ENCODE measurements at regions not wholly inside any gene's neighbourhood (a gene's known extent, or its start where the extent isn't known, plus 50 kb on each side); places are given as distances from the start of the nearest gene placed in this dataset.

DNA sequence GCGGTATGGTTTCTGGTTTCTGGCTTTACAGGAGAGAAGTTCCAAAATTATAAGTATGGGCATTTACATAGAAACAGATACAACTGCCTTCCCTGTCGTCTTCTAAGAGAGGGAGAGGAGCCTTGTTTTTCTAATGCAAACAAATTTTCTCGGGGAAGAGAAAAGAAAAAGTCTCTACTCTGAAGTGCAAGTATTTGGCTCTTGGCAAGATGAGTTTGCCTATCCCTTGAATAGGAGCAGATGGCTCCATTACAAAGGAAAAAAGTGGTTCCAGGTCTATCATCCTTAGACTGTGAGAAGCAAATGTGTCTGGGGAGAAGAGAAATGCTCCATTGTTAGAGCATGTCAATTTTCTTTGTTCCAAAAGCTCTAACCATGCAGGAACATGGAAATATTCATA, 455.6 kb downstream of the BUD13 start:
- no peak overlapping the region for H3K4me3 Mint-ChIP-seq (ENCODE audit: low read depth)
- no peak for DNase-seq (ENCODE audit: low spot score, unreplicated experiment)
- H3K27ac Mint-ChIP-seq: no peak overlapping the region
- H3K4me1 Mint-ChIP-seq (ENCODE audit: low read depth): no peaks in the 10 kb centered on the region
- no peaks in the 10 kb centered on the region for H3K36me3 Mint-ChIP-seq (ENCODE audit: insufficient read depth)
- H3K9me3 Mint-ChIP-seq (ENCODE audit: low read depth): peaks cover 6% of the 10 kb centered on the region
- peaks cover 17% of the 10 kb centered on the region for H3K27me3 Mint-ChIP-seq
- TF ChIP-seq, protein P1, sequence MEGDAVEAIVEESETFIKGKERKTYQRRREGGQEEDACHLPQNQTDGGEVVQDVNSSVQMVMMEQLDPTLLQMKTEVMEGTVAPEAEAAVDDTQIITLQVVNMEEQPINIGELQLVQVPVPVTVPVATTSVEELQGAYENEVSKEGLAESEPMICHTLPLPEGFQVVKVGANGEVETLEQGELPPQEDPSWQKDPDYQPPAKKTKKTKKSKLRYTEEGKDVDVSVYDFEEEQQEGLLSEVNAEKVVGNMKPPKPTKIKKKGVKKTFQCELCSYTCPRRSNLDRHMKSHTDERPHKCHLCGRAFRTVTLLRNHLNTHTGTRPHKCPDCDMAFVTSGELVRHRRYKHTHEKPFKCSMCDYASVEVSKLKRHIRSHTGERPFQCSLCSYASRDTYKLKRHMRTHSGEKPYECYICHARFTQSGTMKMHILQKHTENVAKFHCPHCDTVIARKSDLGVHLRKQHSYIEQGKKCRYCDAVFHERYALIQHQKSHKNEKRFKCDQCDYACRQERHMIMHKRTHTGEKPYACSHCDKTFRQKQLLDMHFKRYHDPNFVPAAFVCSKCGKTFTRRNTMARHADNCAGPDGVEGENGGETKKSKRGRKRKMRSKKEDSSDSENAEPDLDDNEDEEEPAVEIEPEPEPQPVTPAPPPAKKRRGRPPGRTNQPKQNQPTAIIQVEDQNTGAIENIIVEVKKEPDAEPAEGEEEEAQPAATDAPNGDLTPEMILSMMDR (IDR thresholded peaks at IDR 0.05; ENCODE audit: unreplicated experiment): no peak

DNA sequence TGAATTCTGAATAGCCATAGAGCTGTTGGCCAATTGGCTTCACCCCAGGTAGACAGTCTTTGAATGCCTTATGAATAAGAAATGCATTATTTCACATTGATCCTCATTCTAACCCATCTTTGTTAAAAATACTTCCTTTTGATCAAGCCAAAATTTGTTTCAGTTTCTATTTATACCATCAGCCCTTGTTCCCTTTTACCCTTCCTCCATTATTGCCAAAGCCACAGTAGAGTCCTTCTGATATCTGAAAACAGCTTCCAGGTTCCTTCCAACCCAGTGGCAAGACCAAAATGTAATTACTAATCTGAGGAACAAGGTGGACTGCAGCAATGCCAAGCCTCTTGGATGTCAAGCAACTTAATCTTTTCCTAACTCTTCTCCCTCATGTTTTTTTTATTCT, 458.8 kb downstream of the BUD13 start:
- no peaks in the 10 kb centered on the region for H3K36me3 Mint-ChIP-seq (ENCODE audit: insufficient read depth)
- H3K9me3 Mint-ChIP-seq (ENCODE audit: low read depth): no peaks in the 10 kb centered on the region
- TF ChIP-seq, protein P1 (IDR thresholded peaks at IDR 0.05; ENCODE audit: unreplicated experiment): no peak
- no peaks in the 10 kb centered on the region for H3K4me1 Mint-ChIP-seq (ENCODE audit: low read depth)
- no peak overlapping the region for H3K4me3 Mint-ChIP-seq (ENCODE audit: low read depth)
- H3K27ac Mint-ChIP-seq: no peak overlapping the region
- peaks cover 20% of the 10 kb centered on the region for H3K27me3 Mint-ChIP-seq
- DNase-seq (ENCODE audit: low spot score, unreplicated experiment): no peak

DNA sequence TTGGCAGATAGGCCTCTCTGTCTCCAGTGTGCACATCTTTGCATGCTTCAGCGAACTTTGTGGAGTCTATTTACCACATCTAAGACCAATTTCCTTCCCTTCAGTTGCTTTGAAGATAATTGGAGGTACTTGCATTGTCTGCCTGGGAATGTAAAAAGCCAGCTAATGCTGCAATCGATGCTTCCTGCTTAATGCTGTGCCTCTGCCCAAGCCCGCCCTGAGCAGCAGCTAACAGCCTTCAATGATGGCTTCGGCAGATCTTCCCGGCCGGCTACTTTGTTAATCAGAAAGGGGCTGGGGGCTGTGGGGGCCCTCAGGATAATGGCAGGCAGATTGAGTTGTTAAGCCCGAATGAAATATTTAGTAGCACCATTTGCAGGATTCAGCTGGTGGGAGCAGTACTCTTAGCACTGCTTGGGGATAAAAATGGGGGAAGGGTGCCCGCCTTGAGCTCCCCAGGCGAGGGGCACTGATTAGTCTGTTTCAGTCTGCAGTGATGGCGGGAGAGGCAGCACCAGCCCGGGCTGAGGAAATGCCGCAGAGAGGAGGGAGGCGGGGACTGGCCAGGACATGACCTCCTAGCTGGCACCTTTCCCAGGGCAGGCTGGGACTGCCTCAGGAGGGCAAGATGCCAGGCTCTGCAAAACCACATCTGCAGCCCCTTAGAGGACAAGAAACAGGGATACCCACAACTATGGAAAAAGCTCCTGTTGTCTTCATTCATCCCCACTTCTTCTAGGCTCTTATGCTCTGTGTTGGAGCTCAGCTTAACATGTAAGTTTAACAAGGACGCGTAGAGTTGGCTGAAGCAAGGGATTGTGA, 460.0 kb downstream of the BUD13 start:
- TF ChIP-seq, protein P1 (IDR thresholded peaks at IDR 0.05; ENCODE audit: unreplicated experiment): no peak
- Mint-ChIP-seq H3K4me1 (ENCODE audit: low read depth) (no peaks in the 10 kb centered on the region), H3K4me3 (ENCODE audit: low read depth) (no peak overlapping the region), H3K36me3 (ENCODE audit: insufficient read depth) (no peaks in the 10 kb centered on the region), H3K27ac (no peak overlapping the region), H3K9me3 (ENCODE audit: low read depth) (no peaks in the 10 kb centered on the region), H3K27me3 (peaks cover 20% of the 10 kb centered on the region)
- no peak for DNase-seq (ENCODE audit: low spot score, unreplicated experiment)

DNA sequence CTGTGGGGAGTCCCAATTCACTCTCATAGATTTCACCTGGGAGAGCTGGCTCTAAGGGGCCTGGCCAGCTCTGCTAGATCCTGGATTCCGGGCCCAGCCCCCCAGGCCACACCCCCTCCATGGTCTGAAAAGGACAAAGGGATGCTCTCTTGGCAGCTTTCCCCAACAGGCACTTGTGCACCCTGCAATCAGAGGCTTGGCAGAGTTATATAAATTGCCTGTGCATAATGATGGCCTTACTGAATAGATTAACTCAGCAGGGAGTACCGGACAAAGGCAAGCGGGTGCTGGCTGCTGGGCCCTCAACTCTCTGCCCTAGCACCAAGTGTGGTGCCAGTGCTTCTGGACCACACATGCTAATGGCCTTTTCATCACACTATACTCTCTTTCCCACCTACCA, 461.6 kb downstream of the BUD13 start:
- no peak overlapping the region for H3K27ac Mint-ChIP-seq
- TF ChIP-seq, protein P1 (IDR thresholded peaks at IDR 0.05; ENCODE audit: unreplicated experiment): no peak
- no peaks in the 10 kb centered on the region for H3K9me3 Mint-ChIP-seq (ENCODE audit: low read depth)
- H3K36me3 Mint-ChIP-seq (ENCODE audit: insufficient read depth): no peaks in the 10 kb centered on the region
- no peaks in the 10 kb centered on the region for H3K4me1 Mint-ChIP-seq (ENCODE audit: low read depth)
- peaks cover 23% of the 10 kb centered on the region for H3K27me3 Mint-ChIP-seq
- DNase-seq (ENCODE audit: low spot score, unreplicated experiment): no peak
- H3K4me3 Mint-ChIP-seq (ENCODE audit: low read depth): no peak overlapping the region

DNA sequence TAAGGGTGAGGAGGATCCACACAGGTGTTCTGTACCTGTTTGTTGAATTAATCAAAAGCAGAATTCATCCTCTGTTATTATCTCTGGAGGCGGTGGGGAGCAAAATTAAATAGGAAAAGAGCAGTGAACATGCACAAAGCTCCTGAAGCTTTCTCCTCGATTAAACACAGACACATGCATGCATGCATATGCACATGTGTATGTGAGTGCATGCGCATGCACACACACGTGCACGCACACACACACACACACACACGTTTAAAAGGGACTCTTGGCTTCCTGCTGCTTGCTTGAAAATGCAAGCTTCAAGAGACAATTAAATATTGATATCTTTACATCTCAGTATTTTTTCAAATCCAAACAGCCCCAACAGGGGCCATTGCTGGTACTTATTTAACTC, 462.1 kb downstream of the BUD13 start:
- H3K27me3 Mint-ChIP-seq: peaks cover 26% of the 10 kb centered on the region
- H3K36me3 Mint-ChIP-seq (ENCODE audit: insufficient read depth): no peaks in the 10 kb centered on the region
- TF ChIP-seq, protein P1 (IDR thresholded peaks at IDR 0.05; ENCODE audit: unreplicated experiment): no peak
- no peaks in the 10 kb centered on the region for H3K9me3 Mint-ChIP-seq (ENCODE audit: low read depth)
- no peak overlapping the region for H3K4me3 Mint-ChIP-seq (ENCODE audit: low read depth)
- H3K4me1 Mint-ChIP-seq (ENCODE audit: low read depth): no peaks in the 10 kb centered on the region
- DNase-seq (ENCODE audit: low spot score, unreplicated experiment): no peak
- H3K27ac Mint-ChIP-seq: no peak overlapping the region

Measured in progenitor cell of endocrine pancreas (in vitro differentiated cells).